MCF 10A (cell line): ENCODE measurements at regions not wholly inside any gene's neighbourhood (a gene's known extent, or its start where the extent isn't known, plus 50 kb on each side); places are given as distances from the start of the nearest gene placed in this dataset.

Source experiments
- BruUV-seq: library from RNA; stranded (reverse); fragments of 400-500 nt; replicated peaks from 2 replicates; lab custom pipeline; 2021; lab: Mats Ljungman, UMichigan
- CTCF ChIA-PET: fragments of 300-600 bp; sonication (Branson Sonifier 250); formaldehyde crosslinking; extraction: SDS; loops from one replicate; lab custom pipeline; 2021; ENCODE audit warnings: antibody characterized with exemption, inconsistent platforms; lab: Yijun Ruan, JAX
- POLR2A ChIA-PET: fragments of 300-600, 350-650 bp; sonication (Branson Sonifier 250); formaldehyde crosslinking; extraction: SDS; loops from one replicate; lab custom pipeline; 2020; ENCODE audit warnings: antibody characterized with exemption, inconsistent platforms; lab: Yijun Ruan, JAX
- DNase-seq: peaks from one replicate; pipeline ENCODE4 v3.0.0-alpha.2; 2018; ENCODE audit not compliant: unreplicated experiment
- H3K27ac Mint-ChIP-seq: one replicate; pipeline ENCODE4 v1.8.0; 2022; ENCODE audit warnings: mild to moderate bottlenecking, low read depth, mixed read lengths; ENCODE audit not compliant: unreplicated experiment
- H3K27me3 Mint-ChIP-seq: one replicate; pipeline ENCODE4 v1.8.0; 2022; ENCODE audit warnings: mixed read lengths; ENCODE audit not compliant: insufficient read depth, unreplicated experiment
- H3K36me3 Mint-ChIP-seq: one replicate; pipeline ENCODE4 v1.8.0; 2022; ENCODE audit warnings: mild to moderate bottlenecking, moderate library complexity, mixed read lengths; ENCODE audit not compliant: insufficient read depth, unreplicated experiment
- H3K4me1 Mint-ChIP-seq: one replicate; pipeline ENCODE4 v1.8.0; 2022; ENCODE audit warnings: mixed read lengths; ENCODE audit not compliant: insufficient read depth, unreplicated experiment
- H3K4me3 Mint-ChIP-seq: one replicate; pipeline ENCODE4 v1.8.0; 2022; ENCODE audit warnings: mild to moderate bottlenecking, moderate library complexity, mixed read lengths; ENCODE audit not compliant: unreplicated experiment
- H3K9me3 Mint-ChIP-seq: one replicate; pipeline ENCODE4 v1.8.0; 2022; ENCODE audit warnings: mixed read lengths; ENCODE audit not compliant: unreplicated experiment
- intact Hi-C: fragments of 100-400 bp; cut with micrococcal nuclease; formaldehyde crosslinking; loops from 2 replicates; pipeline ENCODE4 v1.14.1; 2022
- TF ChIP-seq, protein P1 (sequence below): fragments of 200-600 bp; IDR thresholded peaks from one replicate; pipeline ENCODE4 v1.8.0; 2022; ENCODE audit warnings: antibody characterized with exemption, mild to moderate bottlenecking; ENCODE audit not compliant: unreplicated experiment

DNA sequence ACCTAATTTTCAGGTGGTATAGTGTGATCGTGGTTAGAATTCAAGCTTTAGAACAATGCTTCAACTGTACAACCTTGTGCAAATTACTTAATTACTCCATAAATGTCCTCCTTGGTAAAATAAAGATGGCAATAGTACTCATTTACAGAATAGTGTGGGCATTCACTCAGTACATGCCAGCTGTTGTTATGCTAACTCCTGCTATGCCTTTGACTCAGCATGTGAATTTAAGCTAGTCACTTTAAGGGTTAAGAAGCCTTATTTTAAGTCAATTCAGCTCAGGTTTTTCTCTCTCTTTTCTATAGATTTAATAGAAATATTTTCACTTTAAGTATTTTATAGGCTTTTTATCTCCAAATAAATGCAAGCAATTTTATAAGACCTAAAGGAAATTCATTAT, 335.6 kb upstream of the ITGA1 start:
- Mint-ChIP-seq H3K9me3 (no peaks in the 10 kb centered on the region), H3K4me1 (no peaks in the 10 kb centered on the region), H3K27me3 (peaks cover 77% of the 10 kb centered on the region), H3K27ac (no peak overlapping the region), H3K36me3 (no peaks in the 10 kb centered on the region), H3K4me3 (no peak overlapping the region)
- no peak for DNase-seq
- TF ChIP-seq, protein P1, sequence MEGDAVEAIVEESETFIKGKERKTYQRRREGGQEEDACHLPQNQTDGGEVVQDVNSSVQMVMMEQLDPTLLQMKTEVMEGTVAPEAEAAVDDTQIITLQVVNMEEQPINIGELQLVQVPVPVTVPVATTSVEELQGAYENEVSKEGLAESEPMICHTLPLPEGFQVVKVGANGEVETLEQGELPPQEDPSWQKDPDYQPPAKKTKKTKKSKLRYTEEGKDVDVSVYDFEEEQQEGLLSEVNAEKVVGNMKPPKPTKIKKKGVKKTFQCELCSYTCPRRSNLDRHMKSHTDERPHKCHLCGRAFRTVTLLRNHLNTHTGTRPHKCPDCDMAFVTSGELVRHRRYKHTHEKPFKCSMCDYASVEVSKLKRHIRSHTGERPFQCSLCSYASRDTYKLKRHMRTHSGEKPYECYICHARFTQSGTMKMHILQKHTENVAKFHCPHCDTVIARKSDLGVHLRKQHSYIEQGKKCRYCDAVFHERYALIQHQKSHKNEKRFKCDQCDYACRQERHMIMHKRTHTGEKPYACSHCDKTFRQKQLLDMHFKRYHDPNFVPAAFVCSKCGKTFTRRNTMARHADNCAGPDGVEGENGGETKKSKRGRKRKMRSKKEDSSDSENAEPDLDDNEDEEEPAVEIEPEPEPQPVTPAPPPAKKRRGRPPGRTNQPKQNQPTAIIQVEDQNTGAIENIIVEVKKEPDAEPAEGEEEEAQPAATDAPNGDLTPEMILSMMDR: no peak
- intact Hi-C loops: no loop called here
- BruUV-seq: no TSS peak
- CTCF ChIA-PET: no interaction called here
- POLR2A ChIA-PET: no interaction called here

DNA sequence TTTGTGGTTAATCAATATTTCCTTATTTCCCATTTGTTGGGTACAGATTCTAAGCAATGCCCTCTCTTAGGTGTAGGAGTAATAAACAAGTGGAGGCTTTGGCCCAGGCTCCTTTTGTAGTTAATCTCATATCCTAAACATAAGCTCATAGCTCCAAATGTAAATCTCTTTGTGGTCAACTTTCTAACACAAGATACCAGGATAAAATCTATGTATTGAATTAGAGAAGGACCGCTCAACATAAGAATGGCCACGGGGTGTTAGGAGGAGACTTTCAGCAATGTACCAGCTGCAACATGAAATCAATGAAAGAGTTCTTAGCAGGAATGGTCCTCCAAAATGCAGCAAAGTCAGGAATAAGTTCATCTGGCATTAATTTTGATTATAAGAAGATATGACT, 334.5 kb upstream of the ITGA1 start:
- Mint-ChIP-seq H3K9me3 (no peaks in the 10 kb centered on the region), H3K4me3 (no peak overlapping the region), H3K27me3 (peaks cover 83% of the 10 kb centered on the region), H3K4me1 (no peaks in the 10 kb centered on the region), H3K36me3 (no peaks in the 10 kb centered on the region), H3K27ac (no peak overlapping the region)
- ChIA-PET POLR2A (no interaction called here), CTCF (no interaction called here)
- TF ChIP-seq, protein P1: no peak
- intact Hi-C loops: no loop called here
- DNase-seq: no peak
- no TSS peak for BruUV-seq

DNA sequence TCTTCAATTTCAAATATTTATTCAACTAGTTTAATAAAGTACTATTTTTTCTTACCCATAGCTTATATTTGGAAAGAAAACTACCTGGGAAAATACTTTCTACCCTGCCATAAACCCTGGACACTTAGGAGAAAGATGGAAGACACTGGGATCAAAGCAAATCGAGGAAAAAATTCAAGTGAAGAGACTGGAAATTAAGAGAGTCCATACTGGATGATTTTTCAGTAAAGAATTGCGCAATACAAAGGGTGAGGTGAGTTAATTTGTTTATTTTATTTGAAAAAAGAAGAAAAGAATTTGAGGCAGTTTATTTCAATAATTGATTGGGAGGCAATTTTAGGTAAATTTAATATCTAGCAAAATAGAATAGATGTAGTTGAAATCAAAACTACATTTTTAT, 331.8 kb upstream of the ITGA1 start:
- no TSS peak for BruUV-seq
- no peaks in the 10 kb centered on the region for H3K36me3 Mint-ChIP-seq
- no peak overlapping the region for H3K4me3 Mint-ChIP-seq
- H3K4me1 Mint-ChIP-seq: no peaks in the 10 kb centered on the region
- peaks cover 77% of the 10 kb centered on the region for H3K27me3 Mint-ChIP-seq
- ChIA-PET POLR2A (no interaction called here), CTCF (no interaction called here)
- TF ChIP-seq, protein P1: no peak
- no peaks in the 10 kb centered on the region for H3K9me3 Mint-ChIP-seq
- DNase-seq: no peak
- intact Hi-C loops: no loop called here
- no peak overlapping the region for H3K27ac Mint-ChIP-seq

DNA sequence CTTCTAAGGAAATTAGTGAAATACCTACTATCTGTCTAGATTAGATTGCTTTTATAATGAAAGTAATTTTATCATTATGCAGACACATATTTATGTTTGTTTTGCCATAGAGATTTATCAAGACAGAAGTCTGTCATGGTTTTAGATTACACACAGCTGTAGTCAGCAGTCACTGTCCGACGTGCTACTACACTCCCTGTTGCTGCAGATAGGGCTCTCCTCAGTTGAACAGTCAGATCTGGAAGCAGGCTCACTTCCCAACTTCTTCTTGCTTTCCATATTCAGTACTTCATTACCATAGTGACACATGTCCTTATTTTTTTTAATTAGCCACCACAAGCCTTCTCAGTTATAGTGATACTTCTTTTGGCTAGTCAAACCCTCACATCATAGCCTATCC, 329.9 kb upstream of the ITGA1 start:
- Mint-ChIP-seq H3K27me3 (peaks cover 70% of the 10 kb centered on the region), H3K27ac (no peak overlapping the region), H3K36me3 (no peaks in the 10 kb centered on the region), H3K9me3 (no peaks in the 10 kb centered on the region), H3K4me1 (no peaks in the 10 kb centered on the region), H3K4me3 (no peak overlapping the region)
- intact Hi-C loops: no loop called here
- ChIA-PET CTCF (no interaction called here), POLR2A (no interaction called here)
- TF ChIP-seq, protein P1: no peak
- no TSS peak for BruUV-seq
- DNase-seq: no peak
